ENCODE measurements at regions not wholly inside any gene's neighbourhood (a gene's known extent, or its start where the extent isn't known, plus 50 kb on each side); places are given as distances from the start of the nearest gene placed in this dataset.

DNA sequence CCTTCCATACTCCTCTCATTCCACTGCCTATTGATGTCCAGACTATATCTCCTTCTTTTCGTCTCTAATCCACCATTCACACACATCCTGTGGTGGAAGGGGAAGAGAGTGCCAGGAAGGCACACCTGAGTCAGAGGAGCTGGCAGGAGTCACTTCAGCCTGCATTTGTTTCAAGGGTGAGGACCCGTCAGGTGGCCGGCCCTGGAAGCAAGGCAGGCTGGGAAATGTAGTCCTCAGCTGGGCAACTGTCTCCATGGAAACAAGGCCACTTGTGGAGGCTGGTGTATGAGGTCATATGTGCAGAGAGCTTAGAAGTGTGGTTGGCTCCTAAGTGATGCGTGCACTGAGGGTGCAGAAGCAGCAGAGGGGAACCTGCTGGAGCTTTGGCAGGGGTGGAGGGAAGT lies 278.4 kb downstream of the NSG2 start:
- TF ChIP-seq GATA2 (IDR thresholded peaks at IDR 0.05; ENCODE audit: insufficient read depth, insufficient read length, low read depth, low read length) (no peak), POLR2AphosphoS5 (IDR thresholded peaks at IDR 0.05; ENCODE audit: insufficient read depth, low read depth, low read length) (no peak), EZH2 (IDR thresholded peaks at IDR 0.05; ENCODE audit: borderline replicate concordance, low read depth, low read length, severe bottlenecking) (no peak), POLR2A (IDR thresholded peaks at IDR 0.05; ENCODE audit: low read depth, low read length) (no peak)
- TF ChIP-seq, protein P1, sequence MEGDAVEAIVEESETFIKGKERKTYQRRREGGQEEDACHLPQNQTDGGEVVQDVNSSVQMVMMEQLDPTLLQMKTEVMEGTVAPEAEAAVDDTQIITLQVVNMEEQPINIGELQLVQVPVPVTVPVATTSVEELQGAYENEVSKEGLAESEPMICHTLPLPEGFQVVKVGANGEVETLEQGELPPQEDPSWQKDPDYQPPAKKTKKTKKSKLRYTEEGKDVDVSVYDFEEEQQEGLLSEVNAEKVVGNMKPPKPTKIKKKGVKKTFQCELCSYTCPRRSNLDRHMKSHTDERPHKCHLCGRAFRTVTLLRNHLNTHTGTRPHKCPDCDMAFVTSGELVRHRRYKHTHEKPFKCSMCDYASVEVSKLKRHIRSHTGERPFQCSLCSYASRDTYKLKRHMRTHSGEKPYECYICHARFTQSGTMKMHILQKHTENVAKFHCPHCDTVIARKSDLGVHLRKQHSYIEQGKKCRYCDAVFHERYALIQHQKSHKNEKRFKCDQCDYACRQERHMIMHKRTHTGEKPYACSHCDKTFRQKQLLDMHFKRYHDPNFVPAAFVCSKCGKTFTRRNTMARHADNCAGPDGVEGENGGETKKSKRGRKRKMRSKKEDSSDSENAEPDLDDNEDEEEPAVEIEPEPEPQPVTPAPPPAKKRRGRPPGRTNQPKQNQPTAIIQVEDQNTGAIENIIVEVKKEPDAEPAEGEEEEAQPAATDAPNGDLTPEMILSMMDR (IDR thresholded peaks at IDR 0.05; ENCODE audit: extremely low read depth in 1 of 2, insufficient read depth in 1 of 2, low read depth in 1 of 2, low read length in 2 of 2), result no peak
